ENCODE measurements at regions not wholly inside any gene's neighbourhood (a gene's known extent, or its start where the extent isn't known, plus 50 kb on each side); places are given as distances from the start of the nearest gene placed in this dataset.
"Not testable (repeated sequence)": the region's sequence is repeated elsewhere in the genome, so short reads cannot be mapped to it uniquely, and the experiment has no call there.

GRCh38 chr10:85098835-85099521, 770.6 kb downstream of the CCSER2 start:
- ATAC-seq (no peak), DNase-seq (no peak)
- WGBS = 85% methylated on average over 3 of the region's 3 CpGs
- no peaks in the 10 kb centered on the region for H3K27me3 ChIP-seq (ENCODE audit: control insufficient read depth, insufficient read depth)
- no peak overlapping the region for H3K4me3 ChIP-seq (ENCODE audit: low read length)
- no peaks in the 10 kb centered on the region for H3K9me3 ChIP-seq (ENCODE audit: control insufficient read depth, low read length)
- intact Hi-C loops (cut with DNase I) = no loop called here
- no peaks in the 10 kb centered on the region for H3K4me1 ChIP-seq (ENCODE audit: control insufficient read depth, insufficient read depth, low read length)
- no peak overlapping the region for H3K27ac ChIP-seq (ENCODE audit: low read length)

- intact Hi-C loops (cut with DNase I) = no loop called here
- H3K27ac ChIP-seq (ENCODE audit: low read length) = no peak overlapping the region
- DNase-seq (no peak), ATAC-seq (no peak)
- no peaks in the 10 kb centered on the region for H3K9me3 ChIP-seq (ENCODE audit: control insufficient read depth, low read length)
- H3K27me3 ChIP-seq (ENCODE audit: control insufficient read depth, insufficient read depth) = no peaks in the 10 kb centered on the region
- no peak overlapping the region for H3K4me3 ChIP-seq (ENCODE audit: low read length)
- no peaks in the 10 kb centered on the region for H3K4me1 ChIP-seq (ENCODE audit: control insufficient read depth, insufficient read depth, low read length)
These were observed 772.1 kb downstream of the CCSER2 start for GRCh38 chr10:85100495-85100894.

DNA sequence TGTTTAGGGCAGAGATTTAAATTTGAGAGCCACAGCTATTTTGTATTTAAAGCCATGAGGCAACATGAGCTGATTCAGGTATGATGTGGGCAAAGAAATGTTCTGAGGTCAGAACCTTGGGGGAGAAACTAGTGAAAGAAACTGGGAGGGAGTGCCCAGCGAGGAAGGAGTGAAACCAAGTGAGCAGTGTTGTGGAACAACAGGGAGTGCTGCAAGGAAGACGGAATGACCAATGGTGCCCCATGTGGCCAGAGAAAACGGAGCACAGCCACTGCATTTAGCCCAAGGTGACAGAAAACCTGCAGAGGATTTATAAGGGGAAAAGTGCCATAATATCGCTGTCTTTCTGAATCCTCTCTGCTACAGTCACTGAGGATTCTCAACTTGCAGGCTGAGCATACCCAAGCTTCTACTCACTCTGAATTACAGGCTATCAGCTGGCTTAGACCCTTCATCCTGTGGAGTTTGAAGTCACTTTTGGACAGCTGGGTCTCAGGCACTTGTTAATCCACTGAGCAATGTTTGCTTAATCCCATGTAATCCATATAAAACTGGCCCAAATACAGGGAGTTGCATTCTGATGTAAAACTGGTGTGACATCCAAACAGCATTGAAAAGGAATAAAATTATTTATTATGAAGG, 777.3 kb downstream of the CCSER2 start:
- H3K4me3 ChIP-seq (ENCODE audit: low read length) = no peak overlapping the region
- no peaks in the 10 kb centered on the region for H3K9me3 ChIP-seq (ENCODE audit: control insufficient read depth, low read length)
- no peaks in the 10 kb centered on the region for H3K4me1 ChIP-seq (ENCODE audit: control insufficient read depth, insufficient read depth, low read length)
- intact Hi-C loops (cut with DNase I) = no loop called here
- H3K27me3 ChIP-seq (ENCODE audit: control insufficient read depth, insufficient read depth) = no peaks in the 10 kb centered on the region
- ATAC-seq (no peak), DNase-seq (no peak)
- 65% methylated on average over 4 of the region's 4 CpGs for WGBS
- no peak overlapping the region for H3K27ac ChIP-seq (ENCODE audit: low read length)

DNA sequence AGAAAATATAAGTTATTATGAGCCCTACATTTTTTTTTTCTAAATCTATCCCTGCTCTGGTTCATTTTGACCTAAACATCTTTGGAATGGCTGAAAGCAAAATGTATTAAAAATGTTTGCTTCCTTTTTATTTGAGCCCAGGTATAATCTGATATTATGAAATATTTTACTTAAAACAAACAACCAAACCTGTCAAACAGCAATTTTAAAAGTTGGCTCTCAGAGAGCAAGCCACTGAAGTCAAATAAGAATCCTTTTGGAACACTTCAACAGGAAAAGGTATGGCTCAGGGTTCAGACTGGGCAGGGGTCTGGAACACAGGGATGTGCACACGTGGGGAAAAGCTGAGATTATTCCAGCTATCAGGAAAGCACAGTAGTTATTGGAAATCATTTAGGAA, 782.9 kb downstream of the CCSER2 start:
- intact Hi-C loops (cut with DNase I) = no loop called here

GRCh38 chr10:85124603-85125051, 796.2 kb downstream of the CCSER2 start:
- no peaks in the 10 kb centered on the region for H3K27me3 ChIP-seq (ENCODE audit: control insufficient read depth, insufficient read depth)
- DNase-seq (no peak), ATAC-seq (no peak)
- H3K4me1 ChIP-seq (ENCODE audit: control insufficient read depth, insufficient read depth, low read length) = no peaks in the 10 kb centered on the region
- H3K4me3 ChIP-seq (ENCODE audit: low read length) = no peak overlapping the region
- H3K9me3 ChIP-seq (ENCODE audit: control insufficient read depth, low read length) = no peaks in the 10 kb centered on the region
- H3K27ac ChIP-seq (ENCODE audit: low read length) = no peak overlapping the region
- WGBS = 44% methylated on average over 3 of the region's 3 CpGs
- intact Hi-C loops (cut with DNase I) = no loop called here

More for the DNA sequence above, 782.9 kb downstream of the CCSER2 start:
- ATAC-seq (no peak), DNase-seq (no peak)
- Histone ChIP-seq H3K4me1 (ENCODE audit: control insufficient read depth, insufficient read depth, low read length) (no peaks in the 10 kb centered on the region), H3K9me3 (ENCODE audit: control insufficient read depth, low read length) (no peaks in the 10 kb centered on the region), H3K27me3 (ENCODE audit: control insufficient read depth, insufficient read depth) (no peaks in the 10 kb centered on the region), H3K4me3 (ENCODE audit: low read length) (no peak overlapping the region), H3K27ac (ENCODE audit: low read length) (no peak overlapping the region)
- 65% methylated on average over 1 of the region's 1 CpG for WGBS

DNA sequence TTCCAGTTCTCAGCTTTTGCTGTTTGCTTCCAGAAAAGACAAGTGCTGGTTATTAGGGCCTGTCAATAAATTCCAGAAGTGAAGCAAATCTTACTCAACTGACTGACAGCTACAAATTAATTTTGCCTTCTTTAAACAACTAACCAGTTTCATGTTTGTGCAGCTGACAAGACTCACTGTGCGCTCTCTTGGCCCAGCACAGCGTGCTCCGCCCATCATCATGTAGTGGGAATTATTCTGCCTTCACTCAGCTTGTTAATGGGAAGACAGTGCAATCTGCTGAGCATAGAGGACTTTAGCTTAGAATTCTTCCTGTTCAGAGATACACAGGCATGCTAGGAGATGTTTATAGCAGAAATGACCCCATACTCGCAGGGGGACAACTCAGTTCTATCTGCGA, 808.9 kb downstream of the CCSER2 start:
- Histone ChIP-seq H3K4me3 (ENCODE audit: low read length) (no peak overlapping the region), H3K4me1 (ENCODE audit: control insufficient read depth, insufficient read depth, low read length) (no peaks in the 10 kb centered on the region), H3K9me3 (ENCODE audit: control insufficient read depth, low read length) (no peaks in the 10 kb centered on the region), H3K27ac (ENCODE audit: low read length) (no peak overlapping the region), H3K27me3 (ENCODE audit: control insufficient read depth, insufficient read depth) (no peaks in the 10 kb centered on the region)
- no peak for DNase-seq
- intact Hi-C loops (cut with DNase I) = no loop called here
- ATAC-seq = no peak
- 63% methylated on average over 5 of the region's 5 CpGs for WGBS

DNA sequence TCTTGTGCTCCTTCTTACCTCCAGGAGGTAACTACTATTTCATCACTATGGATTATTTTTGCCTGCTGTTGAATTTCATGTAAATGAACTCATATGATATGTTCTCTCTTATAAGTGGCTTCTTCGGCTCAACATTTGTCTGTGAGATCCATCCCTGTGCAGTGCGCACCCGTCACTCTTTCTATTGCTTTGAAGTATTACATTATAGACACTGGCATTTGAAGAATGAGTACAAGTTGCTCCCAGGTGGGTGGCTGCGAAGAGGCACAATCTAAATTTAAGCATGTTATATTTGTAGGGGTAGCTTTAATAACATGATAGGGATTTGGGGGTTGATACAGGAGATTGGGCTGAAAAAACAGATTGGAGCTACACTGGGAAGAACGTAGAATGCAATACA, 809.7 kb downstream of the CCSER2 start:
- no peaks in the 10 kb centered on the region for H3K27me3 ChIP-seq (ENCODE audit: control insufficient read depth, insufficient read depth)
- intact Hi-C loops (cut with DNase I) = no loop called here
- no peak overlapping the region for H3K4me3 ChIP-seq (ENCODE audit: low read length)
- no peaks in the 10 kb centered on the region for H3K4me1 ChIP-seq (ENCODE audit: control insufficient read depth, insufficient read depth, low read length)
- ATAC-seq = no peak
- no peaks in the 10 kb centered on the region for H3K9me3 ChIP-seq (ENCODE audit: control insufficient read depth, low read length)
- 90% methylated on average over 5 of the region's 5 CpGs for WGBS
- H3K27ac ChIP-seq (ENCODE audit: low read length) = no peak overlapping the region
- no peak for DNase-seq

DNA sequence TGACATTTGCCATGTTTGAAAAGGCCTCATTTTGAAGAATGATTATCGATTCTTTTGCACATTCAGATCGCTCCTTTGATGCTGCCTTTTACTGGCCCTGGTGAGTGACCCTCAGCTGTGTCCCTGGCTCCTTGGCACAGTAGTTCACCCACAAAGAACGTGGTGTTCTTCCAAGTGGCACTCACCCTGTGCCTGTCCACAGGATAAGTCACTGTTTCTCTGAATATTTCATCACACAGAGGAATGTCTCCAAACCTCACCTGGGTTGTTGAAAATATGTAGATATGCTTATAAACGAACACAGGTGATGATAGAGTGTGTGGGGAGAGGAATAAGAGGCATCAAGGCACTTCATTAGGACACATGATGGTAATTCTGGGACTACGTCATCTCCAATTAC, 810.7 kb downstream of the CCSER2 start:
- Histone ChIP-seq H3K27ac (ENCODE audit: low read length) (no peak overlapping the region), H3K4me3 (ENCODE audit: low read length) (no peak overlapping the region), H3K4me1 (ENCODE audit: control insufficient read depth, insufficient read depth, low read length) (no peaks in the 10 kb centered on the region), H3K9me3 (ENCODE audit: control insufficient read depth, low read length) (no peaks in the 10 kb centered on the region), H3K27me3 (ENCODE audit: control insufficient read depth, insufficient read depth) (no peaks in the 10 kb centered on the region)
- intact Hi-C loops (cut with DNase I) = no loop called here
- DNase-seq (no peak), ATAC-seq (no peak)
- WGBS = 69% methylated on average over 5 of the region's 5 CpGs

GRCh38 chr10:85141520-85141919, 813.1 kb downstream of the CCSER2 start:
- WGBS = 95% methylated on average over 25 of the region's 25 CpGs
- H3K9me3 ChIP-seq (ENCODE audit: control insufficient read depth, low read length); H3K27me3 ChIP-seq (ENCODE audit: control insufficient read depth, insufficient read depth); H3K4me3 ChIP-seq (ENCODE audit: low read length); intact Hi-C loops (cut with DNase I); ATAC-seq; H3K27ac ChIP-seq (ENCODE audit: low read length); H3K4me1 ChIP-seq (ENCODE audit: control insufficient read depth, insufficient read depth, low read length); DNase-seq: not testable (repeated sequence)

DNA sequence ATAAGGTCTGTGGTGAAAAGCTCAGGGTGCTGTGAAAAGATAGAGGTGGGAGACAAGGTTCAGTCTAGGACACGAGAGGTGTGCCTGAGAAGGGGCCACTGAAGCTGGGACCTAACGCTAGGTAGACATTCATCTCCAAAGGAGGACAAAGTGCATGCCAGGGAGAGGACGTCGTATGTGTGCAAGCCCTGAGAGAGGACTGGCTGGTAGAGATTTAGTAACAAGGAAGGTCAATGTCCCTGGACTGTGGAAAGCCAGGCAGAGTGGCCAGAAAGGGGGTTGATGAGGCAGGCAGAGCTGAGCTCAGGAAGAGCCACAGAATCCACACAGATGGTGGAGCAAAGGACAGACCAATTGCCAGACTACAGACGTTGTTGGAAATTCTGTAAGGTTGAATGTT, 817.6 kb downstream of the CCSER2 start:
- no peaks in the 10 kb centered on the region for H3K9me3 ChIP-seq (ENCODE audit: control insufficient read depth, low read length)
- ATAC-seq (no peak), DNase-seq (no peak)
- intact Hi-C loops (cut with DNase I) = no loop called here
- no peak overlapping the region for H3K4me3 ChIP-seq (ENCODE audit: low read length)
- H3K27ac ChIP-seq (ENCODE audit: low read length) = no peak overlapping the region
- 64% methylated on average over 5 of the region's 5 CpGs for WGBS
- H3K27me3 ChIP-seq (ENCODE audit: control insufficient read depth, insufficient read depth) = no peaks in the 10 kb centered on the region
- no peaks in the 10 kb centered on the region for H3K4me1 ChIP-seq (ENCODE audit: control insufficient read depth, insufficient read depth, low read length)

GRCh38 chr10:85147346-85148250, 819.2 kb downstream of the CCSER2 start:
- 100% methylated on average over 1 of the region's 1 CpG for whole genome bisulfite sequencing

More at GRCh38 chr10:85147346-85148250, 819.2 kb downstream of the CCSER2 start:
- Histone ChIP-seq H3K27ac (ENCODE audit: low read length) (no peak overlapping the region), H3K27me3 (ENCODE audit: control insufficient read depth, insufficient read depth) (no peaks in the 10 kb centered on the region), H3K9me3 (ENCODE audit: control insufficient read depth, low read length) (no peaks in the 10 kb centered on the region), H3K4me1 (ENCODE audit: control insufficient read depth, insufficient read depth, low read length) (no peaks in the 10 kb centered on the region), H3K4me3 (ENCODE audit: low read length) (no peak overlapping the region)
- no peak for DNase-seq
- intact Hi-C loops (cut with DNase I) = no loop called here
- ATAC-seq = no peak

Measured in right cardiac atrium (tissue), 5 donors.